HepG2 (cell line): ENCODE measurements at regions not wholly inside any gene's neighbourhood (a gene's known extent, or its start where the extent isn't known, plus 50 kb on each side); places are given as distances from the start of the nearest gene placed in this dataset.

Experiments
- ARID5B ChIP-seq: IDR thresholded peaks from 2 replicates; pipeline ENCODE4 v1.4.0; 2020; ENCODE audit warnings: mild to moderate bottlenecking, missing genetic modification reagents
- CHD4 ChIP-seq: fragments of 200-600 bp; sonication (generic); IDR thresholded peaks from 2 replicates; pipeline ENCODE4 v1.7.0; 2017; ENCODE audit warnings: mild to moderate bottlenecking, low read length, borderline replicate concordance
- ERF ChIP-seq: IDR thresholded peaks from 2 replicates; pipeline ENCODE4 v1.6.1; 2018; ENCODE audit warnings: missing biosample characterization, missing genetic modification reagents
- KLF6 ChIP-seq: IDR thresholded peaks from 2 replicates; pipeline ENCODE4 v1.8.0; 2016; ENCODE audit warnings: missing biosample characterization, missing genetic modification reagents
- MIXL1 ChIP-seq: IDR thresholded peaks from 2 replicates; pipeline ENCODE4 v1.6.1; 2016
- NCOA1 ChIP-seq: sonication (generic); formaldehyde crosslinking; IDR thresholded peaks from 2 replicates; pipeline ENCODE4 v1.9.0; 2021; ENCODE audit warnings: missing genetic modification reagents
- PHF21A ChIP-seq: sonication (generic); formaldehyde crosslinking; IDR thresholded peaks from 2 replicates; pipeline ENCODE4 v1.5.0; 2020; ENCODE audit warnings: mild to moderate bottlenecking, missing genetic modification reagents
- PRDM10 ChIP-seq: sonication (generic); formaldehyde crosslinking; IDR thresholded peaks from 2 replicates; pipeline ENCODE4 v1.4.0; 2020; ENCODE audit warnings: low read depth, missing genetic modification reagents
- PTBP1 ChIP-seq: fragments of 200-400 bp; formaldehyde crosslinking; IDR thresholded peaks from 2 replicates; pipeline ENCODE4 v1.6.1; 2018; ENCODE audit warnings: low read length, low read depth; ENCODE audit not compliant: poor library complexity, severe bottlenecking
- REPIN1 ChIP-seq: sonication (generic); formaldehyde crosslinking; IDR thresholded peaks from 2 replicates; pipeline ENCODE4 v1.8.0; 2022; ENCODE audit warnings: missing genetic modification reagents, low read depth, mild to moderate bottlenecking, borderline replicate concordance
- SAP130 ChIP-seq: IDR thresholded peaks from 2 replicates; pipeline ENCODE4 v1.6.1; 2016; ENCODE audit warnings: low read depth
- SOX5 ChIP-seq: IDR thresholded peaks from 2 replicates; pipeline ENCODE4 v1.6.1; 2016; ENCODE audit warnings: borderline replicate concordance
- SPEN ChIP-seq: sonication (generic); formaldehyde crosslinking; IDR thresholded peaks from 2 replicates; pipeline ENCODE4 v1.5.1; 2020; ENCODE audit warnings: low read depth, mild to moderate bottlenecking, missing genetic modification reagents
- TFE3 ChIP-seq: IDR thresholded peaks from 2 replicates; pipeline ENCODE4 v1.6.1; 2016
- THAP11 ChIP-seq: IDR thresholded peaks from 2 replicates; pipeline ENCODE4 v1.6.1; 2016; ENCODE audit warnings: missing biosample characterization, missing genetic modification reagents
- THRA ChIP-seq: sonication (generic); formaldehyde crosslinking; IDR thresholded peaks from 2 replicates; pipeline ENCODE4 v1.4.0; 2020; ENCODE audit warnings: missing genetic modification reagents, borderline replicate concordance
- ZBTB26 ChIP-seq: IDR thresholded peaks from 2 replicates; pipeline ENCODE4 v1.6.1; 2016; ENCODE audit warnings: missing compliant biosample characterization, missing genetic modification reagents, borderline replicate concordance
- ZNF414 ChIP-seq: sonication (generic); formaldehyde crosslinking; IDR thresholded peaks from 2 replicates; pipeline ENCODE4 v1.5.0; 2020; ENCODE audit warnings: missing genetic modification reagents

GRCh38 chr5:110346893-110347358, 379.5 kb downstream of the TMEM232 start (continued):
- TF ChIP-seq ZBTB26 (CRISPR knock-in tag) (no peak), SOX5 (CRISPR knock-in tag) (peak; percentile 99), ARID5B (CRISPR knock-in tag) (peak; percentile 99), REPIN1 (CRISPR knock-in tag) (peak; percentile 69; the same call in 1 of the 2 replicates), NCOA1 (CRISPR knock-in tag) (no peak), MIXL1 (CRISPR knock-in tag) (peak; percentile 94), THAP11 (CRISPR knock-in tag) (peak; percentile 74), ERF (CRISPR knock-in tag) (peak; percentile 87), ZNF414 (CRISPR knock-in tag) (0 out of 2 replicates have a peak, but pooled peaks have one; percentile 49), THRA (CRISPR knock-in tag) (peak; percentile 86; the same call in 1 of the 2 replicates), PHF21A (CRISPR knock-in tag) (peak; percentile 76), TFE3 (CRISPR knock-in tag) (peak; percentile 75), KLF6 (0 out of 2 replicates have a peak, but pooled peaks have one; percentile 36), SAP130 (CRISPR knock-in tag) (peak; percentile 51), SPEN (CRISPR knock-in tag) (no peak), PRDM10 (CRISPR knock-in tag) (no peak), CHD4 (peak; percentile 83; the same call in 1 of the 2 replicates), PTBP1 (no peak)
